ENCODE measurements at regions not wholly inside any gene's neighbourhood (a gene's known extent, or its start where the extent isn't known, plus 50 kb on each side); places are given as distances from the start of the nearest gene placed in this dataset.

- TF ChIP-seq ELF1 (IDR thresholded peaks at IDR 0.05) = no peak
- TF ChIP-seq MAX (IDR thresholded peaks at IDR 0.05; ENCODE audit: low read depth) = no peak
- TF ChIP-seq USF1 (IDR thresholded peaks at IDR 0.05; ENCODE audit: borderline replicate concordance, low read depth) = no peak
- no peak for TF ChIP-seq CTCF (IDR thresholded peaks at IDR 0.05)
- no peak for TF ChIP-seq POLR2AphosphoS5 (IDR thresholded peaks at IDR 0.05; ENCODE audit: low read depth, low read length)
- no peak for TF ChIP-seq FOXM1 (IDR thresholded peaks at IDR 0.05; ENCODE audit: low read depth)
Observed at GRCh38 chr6:169895000-169895759, 143.8 kb downstream of the ERMARD start.

Measured in SK-N-SH (cell line).